AG04449 (cell line): ENCODE measurements at regions not wholly inside any gene's neighbourhood (a gene's known extent, or its start where the extent isn't known, plus 50 kb on each side); places are given as distances from the start of the nearest gene placed in this dataset.

Experiments
- CTCF ChIA-PET: fragments of 350-600 bp; formaldehyde crosslinking; extraction: SDS; loops from one replicate; lab custom pipeline; 2021; ENCODE audit warnings: antibody characterized with exemption; lab: Yijun Ruan, JAX
- POLR2A ChIA-PET: fragments of 400-600, 350-600 bp; formaldehyde crosslinking; extraction: SDS; loops from one replicate; lab custom pipeline; 2020; ENCODE audit warnings: antibody characterized with exemption, inconsistent platforms; lab: Yijun Ruan, JAX
- DNase-seq: peaks from one replicate; pipeline ENCODE4 v3.0.0-alpha.2; 2010; ENCODE audit warnings: low read depth, low spot score
- H3K4me3 ChIP-seq: 2 replicates; pipeline ENCODE4 v1.5.1; 2011; ENCODE audit warnings: low read depth, mild to moderate bottlenecking, control low read depth, low read length
- CTCF ChIP-seq: IDR thresholded peaks from one replicate; pipeline ENCODE4 v1.5.1; 2011; ENCODE audit warnings: mild to moderate bottlenecking, moderate library complexity, low read length, control low read depth, inconsistent platforms; ENCODE audit not compliant: insufficient read depth; ENCODE audit errors: missing control alignments

GRCh38 chr21:23633447-23633940 is 1973.8 kb downstream of the MRPL39 start:
- CTCF ChIA-PET = no interaction called here
- no peak overlapping the region for H3K4me3 ChIP-seq
- no peak for DNase-seq
- POLR2A ChIA-PET = no interaction called here
- TF ChIP-seq CTCF = no peak

- no peak for DNase-seq
- no peak overlapping the region for H3K4me3 ChIP-seq
- no peak for TF ChIP-seq CTCF
- CTCF ChIA-PET = no interaction called here
- POLR2A ChIA-PET = no interaction called here
Measured at GRCh38 chr21:23624281-23624680, 1983.0 kb downstream of the MRPL39 start.

GRCh38 chr21:23613014-23613413 is 1994.3 kb downstream of the MRPL39 start:
- ChIA-PET CTCF (no interaction called here), POLR2A (no interaction called here)
- no peak overlapping the region for H3K4me3 ChIP-seq
- DNase-seq = no peak
- no peak for TF ChIP-seq CTCF

GRCh38 chr21:23612210-23612609 is 1995.1 kb downstream of the MRPL39 start:
- ChIA-PET CTCF (no interaction called here), POLR2A (no interaction called here)
- H3K4me3 ChIP-seq = no peak overlapping the region
- DNase-seq = no peak
- TF ChIP-seq CTCF = no peak

- no peak for TF ChIP-seq CTCF
- ChIA-PET POLR2A (no interaction called here), CTCF (no interaction called here)
- DNase-seq = no peak
- H3K4me3 ChIP-seq = no peak overlapping the region
Measured at GRCh38 chr21:23607782-23608431, 1999.4 kb downstream of the MRPL39 start.

GRCh38 chr21:23601549-23601948 is 2005.7 kb downstream of the MRPL39 start:
- ChIA-PET POLR2A (no interaction called here), CTCF (no interaction called here)
- no peak overlapping the region for H3K4me3 ChIP-seq
- TF ChIP-seq CTCF = no peak
- DNase-seq = no peak
